Amygdala (tissue), 56 donors: ENCODE measurements at regions not wholly inside any gene's neighbourhood (a gene's known extent, or its start where the extent isn't known, plus 50 kb on each side); places are given as distances from the start of the nearest gene placed in this dataset.
A peak's percentile ranks its signal among the peaks of the same experiment; 100 is the strongest.

Experiments
- DNase-seq, 56 donors: peaks; one replicate each; lab custom pipeline; 2025; lab: John Stamatoyannopoulos, UW

- no peak for DNase-seq
Observed at GRCh38 chr5:133905424-133905823, 63.0 kb downstream of the C5orf15 start.

GRCh38 chr5:133904641-133905040 is 63.8 kb downstream of the C5orf15 start:
- peak in 13 of 56 donors; percentile 4 to 63 (median 26) for DNase-seq

GRCh38 chr5:133902511-133903118 is 65.8 kb downstream of the C5orf15 start:
- DNase-seq: no peak

GRCh38 chr5:133900534-133901270 is 67.7 kb downstream of the C5orf15 start:
- DNase-seq: no peak

GRCh38 chr5:133899506-133899905 is 68.9 kb downstream of the C5orf15 start:
- no peak for DNase-seq

- no peak for DNase-seq
Observed at GRCh38 chr5:133898440-133898839, 70.0 kb downstream of the C5orf15 start.

- DNase-seq: no peak
Observed at GRCh38 chr5:133897431-133897830, 71.0 kb downstream of the C5orf15 start.

GRCh38 chr5:133896873-133897272 is 71.6 kb downstream of the C5orf15 start:
- DNase-seq: no peak

GRCh38 chr5:133895979-133896845 is 72.2 kb downstream of the C5orf15 start:
- DNase-seq: no peak

- DNase-seq: no peak
Observed at GRCh38 chr5:133894143-133894542, 74.3 kb downstream of the C5orf15 start.

GRCh38 chr5:133892774-133893173 is 75.7 kb downstream of the C5orf15 start:
- no peak for DNase-seq

GRCh38 chr5:133892306-133892705 is 76.1 kb downstream of the C5orf15 start:
- no peak for DNase-seq

- DNase-seq: peak in 6 of 56 donors; percentile 13 to 29 (median 15)
Observed at GRCh38 chr5:133891390-133891789, 77.0 kb downstream of the C5orf15 start.

GRCh38 chr5:133890776-133891280 is 77.6 kb downstream of the C5orf15 start:
- no peak for DNase-seq

- DNase-seq: no peak
Observed at GRCh38 chr5:133890314-133890713, 78.1 kb downstream of the C5orf15 start.

- no peak for DNase-seq
Observed at GRCh38 chr5:133889271-133889905, 79.0 kb downstream of the C5orf15 start.

GRCh38 chr5:133888625-133888991 is 79.8 kb downstream of the C5orf15 start:
- no peak for DNase-seq

- no peak for DNase-seq
Observed at GRCh38 chr5:133885566-133885965, 82.9 kb downstream of the C5orf15 start.

GRCh38 chr5:133884569-133885311 is 83.7 kb downstream of the C5orf15 start:
- no peak for DNase-seq

- DNase-seq: no peak
Observed at GRCh38 chr5:133883916-133884315, 84.5 kb downstream of the C5orf15 start.
